ENCODE measurements at regions not wholly inside any gene's neighbourhood (a gene's known extent, or its start where the extent isn't known, plus 50 kb on each side); places are given as distances from the start of the nearest gene placed in this dataset.

DNA sequence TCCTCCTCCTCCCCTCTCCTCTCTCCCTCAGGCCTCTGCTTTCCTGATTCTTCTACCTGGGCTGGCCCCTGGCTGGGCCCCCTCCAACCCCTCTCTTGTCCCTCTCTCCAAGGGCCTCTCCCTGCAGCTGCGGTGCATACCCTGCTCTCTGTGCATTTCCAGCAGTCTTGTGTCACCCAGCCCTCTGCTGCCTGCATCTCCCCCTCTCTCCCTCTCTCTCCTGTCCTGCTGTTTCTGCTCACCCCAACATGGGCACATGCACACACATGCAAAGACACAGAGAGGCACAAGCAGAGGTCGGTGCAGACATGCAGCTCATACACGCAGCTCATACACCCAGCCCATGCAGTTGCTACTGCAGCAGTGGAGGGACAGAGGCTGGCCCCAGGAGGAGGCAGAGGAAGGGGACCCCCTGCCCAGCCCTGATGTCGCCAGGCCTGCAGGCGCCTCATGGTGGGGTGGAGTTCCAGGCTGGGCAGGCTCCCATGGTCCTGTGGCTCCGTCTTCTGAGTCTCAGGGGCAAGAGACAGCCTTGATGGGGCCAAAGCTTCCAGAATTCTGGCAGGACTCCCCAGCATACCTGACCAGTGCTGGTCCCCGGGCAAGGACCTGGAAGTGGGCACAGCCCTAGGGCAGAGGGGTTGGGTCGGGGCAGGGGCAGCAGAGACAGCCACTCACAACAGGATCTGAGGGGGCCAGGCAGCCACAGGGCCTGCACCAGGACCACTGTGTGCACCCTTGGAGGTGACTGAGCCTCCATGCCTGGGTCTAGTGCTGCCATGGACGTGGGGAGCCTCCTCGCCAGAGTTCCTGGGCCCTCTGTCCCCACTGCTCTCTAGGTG lies 216.9 kb downstream of the C9orf50 start (continued):
- TF ChIP-seq, protein P1, sequence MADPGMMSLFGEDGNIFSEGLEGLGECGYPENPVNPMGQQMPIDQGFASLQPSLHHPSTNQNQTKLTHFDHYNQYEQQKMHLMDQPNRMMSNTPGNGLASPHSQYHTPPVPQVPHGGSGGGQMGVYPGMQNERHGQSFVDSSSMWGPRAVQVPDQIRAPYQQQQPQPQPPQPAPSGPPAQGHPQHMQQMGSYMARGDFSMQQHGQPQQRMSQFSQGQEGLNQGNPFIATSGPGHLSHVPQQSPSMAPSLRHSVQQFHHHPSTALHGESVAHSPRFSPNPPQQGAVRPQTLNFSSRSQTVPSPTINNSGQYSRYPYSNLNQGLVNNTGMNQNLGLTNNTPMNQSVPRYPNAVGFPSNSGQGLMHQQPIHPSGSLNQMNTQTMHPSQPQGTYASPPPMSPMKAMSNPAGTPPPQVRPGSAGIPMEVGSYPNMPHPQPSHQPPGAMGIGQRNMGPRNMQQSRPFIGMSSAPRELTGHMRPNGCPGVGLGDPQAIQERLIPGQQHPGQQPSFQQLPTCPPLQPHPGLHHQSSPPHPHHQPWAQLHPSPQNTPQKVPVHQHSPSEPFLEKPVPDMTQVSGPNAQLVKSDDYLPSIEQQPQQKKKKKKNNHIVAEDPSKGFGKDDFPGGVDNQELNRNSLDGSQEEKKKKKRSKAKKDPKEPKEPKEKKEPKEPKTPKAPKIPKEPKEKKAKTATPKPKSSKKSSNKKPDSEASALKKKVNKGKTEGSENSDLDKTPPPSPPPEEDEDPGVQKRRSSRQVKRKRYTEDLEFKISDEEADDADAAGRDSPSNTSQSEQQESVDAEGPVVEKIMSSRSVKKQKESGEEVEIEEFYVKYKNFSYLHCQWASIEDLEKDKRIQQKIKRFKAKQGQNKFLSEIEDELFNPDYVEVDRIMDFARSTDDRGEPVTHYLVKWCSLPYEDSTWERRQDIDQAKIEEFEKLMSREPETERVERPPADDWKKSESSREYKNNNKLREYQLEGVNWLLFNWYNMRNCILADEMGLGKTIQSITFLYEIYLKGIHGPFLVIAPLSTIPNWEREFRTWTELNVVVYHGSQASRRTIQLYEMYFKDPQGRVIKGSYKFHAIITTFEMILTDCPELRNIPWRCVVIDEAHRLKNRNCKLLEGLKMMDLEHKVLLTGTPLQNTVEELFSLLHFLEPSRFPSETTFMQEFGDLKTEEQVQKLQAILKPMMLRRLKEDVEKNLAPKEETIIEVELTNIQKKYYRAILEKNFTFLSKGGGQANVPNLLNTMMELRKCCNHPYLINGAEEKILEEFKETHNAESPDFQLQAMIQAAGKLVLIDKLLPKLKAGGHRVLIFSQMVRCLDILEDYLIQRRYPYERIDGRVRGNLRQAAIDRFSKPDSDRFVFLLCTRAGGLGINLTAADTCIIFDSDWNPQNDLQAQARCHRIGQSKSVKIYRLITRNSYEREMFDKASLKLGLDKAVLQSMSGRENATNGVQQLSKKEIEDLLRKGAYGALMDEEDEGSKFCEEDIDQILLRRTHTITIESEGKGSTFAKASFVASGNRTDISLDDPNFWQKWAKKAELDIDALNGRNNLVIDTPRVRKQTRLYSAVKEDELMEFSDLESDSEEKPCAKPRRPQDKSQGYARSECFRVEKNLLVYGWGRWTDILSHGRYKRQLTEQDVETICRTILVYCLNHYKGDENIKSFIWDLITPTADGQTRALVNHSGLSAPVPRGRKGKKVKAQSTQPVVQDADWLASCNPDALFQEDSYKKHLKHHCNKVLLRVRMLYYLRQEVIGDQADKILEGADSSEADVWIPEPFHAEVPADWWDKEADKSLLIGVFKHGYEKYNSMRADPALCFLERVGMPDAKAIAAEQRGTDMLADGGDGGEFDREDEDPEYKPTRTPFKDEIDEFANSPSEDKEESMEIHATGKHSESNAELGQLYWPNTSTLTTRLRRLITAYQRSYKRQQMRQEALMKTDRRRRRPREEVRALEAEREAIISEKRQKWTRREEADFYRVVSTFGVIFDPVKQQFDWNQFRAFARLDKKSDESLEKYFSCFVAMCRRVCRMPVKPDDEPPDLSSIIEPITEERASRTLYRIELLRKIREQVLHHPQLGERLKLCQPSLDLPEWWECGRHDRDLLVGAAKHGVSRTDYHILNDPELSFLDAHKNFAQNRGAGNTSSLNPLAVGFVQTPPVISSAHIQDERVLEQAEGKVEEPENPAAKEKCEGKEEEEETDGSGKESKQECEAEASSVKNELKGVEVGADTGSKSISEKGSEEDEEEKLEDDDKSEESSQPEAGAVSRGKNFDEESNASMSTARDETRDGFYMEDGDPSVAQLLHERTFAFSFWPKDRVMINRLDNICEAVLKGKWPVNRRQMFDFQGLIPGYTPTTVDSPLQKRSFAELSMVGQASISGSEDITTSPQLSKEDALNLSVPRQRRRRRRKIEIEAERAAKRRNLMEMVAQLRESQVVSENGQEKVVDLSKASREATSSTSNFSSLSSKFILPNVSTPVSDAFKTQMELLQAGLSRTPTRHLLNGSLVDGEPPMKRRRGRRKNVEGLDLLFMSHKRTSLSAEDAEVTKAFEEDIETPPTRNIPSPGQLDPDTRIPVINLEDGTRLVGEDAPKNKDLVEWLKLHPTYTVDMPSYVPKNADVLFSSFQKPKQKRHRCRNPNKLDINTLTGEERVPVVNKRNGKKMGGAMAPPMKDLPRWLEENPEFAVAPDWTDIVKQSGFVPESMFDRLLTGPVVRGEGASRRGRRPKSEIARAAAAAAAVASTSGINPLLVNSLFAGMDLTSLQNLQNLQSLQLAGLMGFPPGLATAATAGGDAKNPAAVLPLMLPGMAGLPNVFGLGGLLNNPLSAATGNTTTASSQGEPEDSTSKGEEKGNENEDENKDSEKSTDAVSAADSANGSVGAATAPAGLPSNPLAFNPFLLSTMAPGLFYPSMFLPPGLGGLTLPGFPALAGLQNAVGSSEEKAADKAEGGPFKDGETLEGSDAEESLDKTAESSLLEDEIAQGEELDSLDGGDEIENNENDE (IDR thresholded peaks at IDR 0.05; ENCODE audit: insufficient replicate concordance, low read length): no peak
- TF ChIP-seq GTF2F1 (IDR thresholded peaks at IDR 0.05; ENCODE audit: borderline replicate concordance, low read depth, low read length) (no peak), RFX5 (IDR thresholded peaks at IDR 0.05; ENCODE audit: borderline replicate concordance, low read depth, low read length) (no peak), CREB1 (IDR thresholded peaks at IDR 0.05) (no peak), RNF2 (IDR thresholded peaks at IDR 0.05; ENCODE audit: borderline replicate concordance, low read depth, low read length, missing control alignments, poor library complexity, severe bottlenecking) (no peak), TCF12 (IDR thresholded peaks at IDR 0.05; ENCODE audit: low read depth, low read length) (no peak), NANOG (IDR thresholded peaks at IDR 0.05; ENCODE audit: insufficient read depth, low read depth, low read length, poor library complexity, severe bottlenecking) (no peak)
- TF ChIP-seq, protein P2, sequence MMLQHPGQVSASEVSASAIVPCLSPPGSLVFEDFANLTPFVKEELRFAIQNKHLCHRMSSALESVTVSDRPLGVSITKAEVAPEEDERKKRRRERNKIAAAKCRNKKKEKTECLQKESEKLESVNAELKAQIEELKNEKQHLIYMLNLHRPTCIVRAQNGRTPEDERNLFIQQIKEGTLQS (IDR thresholded peaks at IDR 0.05; ENCODE audit: insufficient read depth, low read depth, low read length): no peak
